ENCODE measurements at regions not wholly inside any gene's neighbourhood (a gene's known extent, or its start where the extent isn't known, plus 50 kb on each side); places are given as distances from the start of the nearest gene placed in this dataset.

DNA sequence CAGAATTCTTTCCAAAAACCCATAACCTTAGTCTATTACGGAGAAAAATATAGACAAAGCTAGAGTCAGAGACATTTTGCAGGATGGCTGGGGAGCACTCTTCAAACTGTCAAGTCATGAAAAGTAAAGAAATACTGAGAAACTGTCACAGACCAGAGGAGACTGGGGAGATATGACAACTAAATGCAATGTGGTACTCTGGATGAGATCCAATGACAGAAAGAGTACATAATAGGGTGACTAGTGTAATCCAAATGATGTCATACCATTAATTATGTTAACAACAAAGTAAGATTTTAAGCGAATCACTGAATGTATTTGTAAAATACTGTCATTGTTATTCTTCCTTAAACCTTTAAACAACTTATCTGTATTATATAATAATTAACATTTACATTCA, 393.8 kb downstream of the LIG4 start:
- TF ChIP-seq TCF4 (CRISPR knock-in tag; IDR thresholded peaks at IDR 0.05; ENCODE audit: borderline replicate concordance): no peak
- TF ChIP-seq ZNF565 (CRISPR knock-in tag; conservative IDR thresholded peaks at IDR 0.05; ENCODE audit: low read depth): no peak
- TF ChIP-seq ZC3H10 (CRISPR knock-in tag; IDR thresholded peaks at IDR 0.05): no peak
- TF ChIP-seq RARB (CRISPR knock-in tag; IDR thresholded peaks at IDR 0.05): no peak
- TF ChIP-seq ZNF70 (CRISPR knock-in tag; IDR thresholded peaks at IDR 0.05): no peak
- TF ChIP-seq, protein P1, sequence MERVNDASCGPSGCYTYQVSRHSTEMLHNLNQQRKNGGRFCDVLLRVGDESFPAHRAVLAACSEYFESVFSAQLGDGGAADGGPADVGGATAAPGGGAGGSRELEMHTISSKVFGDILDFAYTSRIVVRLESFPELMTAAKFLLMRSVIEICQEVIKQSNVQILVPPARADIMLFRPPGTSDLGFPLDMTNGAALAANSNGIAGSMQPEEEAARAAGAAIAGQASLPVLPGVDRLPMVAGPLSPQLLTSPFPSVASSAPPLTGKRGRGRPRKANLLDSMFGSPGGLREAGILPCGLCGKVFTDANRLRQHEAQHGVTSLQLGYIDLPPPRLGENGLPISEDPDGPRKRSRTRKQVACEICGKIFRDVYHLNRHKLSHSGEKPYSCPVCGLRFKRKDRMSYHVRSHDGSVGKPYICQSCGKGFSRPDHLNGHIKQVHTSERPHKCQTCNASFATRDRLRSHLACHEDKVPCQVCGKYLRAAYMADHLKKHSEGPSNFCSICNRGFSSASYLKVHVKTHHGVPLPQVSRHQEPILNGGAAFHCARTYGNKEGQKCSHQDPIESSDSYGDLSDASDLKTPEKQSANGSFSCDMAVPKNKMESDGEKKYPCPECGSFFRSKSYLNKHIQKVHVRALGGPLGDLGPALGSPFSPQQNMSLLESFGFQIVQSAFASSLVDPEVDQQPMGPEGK (CRISPR knock-in tag; IDR thresholded peaks at IDR 0.05; ENCODE audit: borderline replicate concordance): no peak
- TF ChIP-seq TOX (CRISPR knock-in tag; IDR thresholded peaks at IDR 0.05; ENCODE audit: borderline replicate concordance): no peak
